K562 (cell line): ENCODE measurements at regions not wholly inside any gene's neighbourhood (a gene's known extent, or its start where the extent isn't known, plus 50 kb on each side); places are given as distances from the start of the nearest gene placed in this dataset.

Experiments used
- CREBBP ChIP-seq: IDR thresholded peaks from one replicate; pipeline ENCODE4 v1.6.1; 2012; ENCODE audit warnings: low read depth, mild to moderate bottlenecking, control low read depth, inconsistent platforms, low read length
- EP400 ChIP-seq: fragments of 450-650 bp; IDR thresholded peaks from 2 replicates; pipeline ENCODE4 v1.6.1; 2017; ENCODE audit warnings: antibody characterized with exemption, mild to moderate bottlenecking, moderate library complexity
- ETS1 ChIP-seq: conservative IDR thresholded peaks from 2 replicates; pipeline ENCODE4 v1.6.1; 2011; ENCODE audit warnings: low read depth, mild to moderate bottlenecking, low read length; ENCODE audit not compliant: control insufficient read depth
- FOXO4 ChIP-seq: fragments of 450-650 bp; formaldehyde crosslinking; IDR thresholded peaks from 2 replicates; pipeline ENCODE4 v1.4.0; 2020; ENCODE audit warnings: mild to moderate bottlenecking, moderate library complexity
- FUS ChIP-seq: fragments of 200-400 bp; formaldehyde crosslinking; optimal IDR thresholded peaks from 2 replicates; pipeline ENCODE3; 2017; ENCODE audit warnings: low read depth, low read length
- HIVEP1 ChIP-seq: fragments of 250-450 bp; sonication (Bioruptor Pico); IDR thresholded peaks from 2 replicates; pipeline ENCODE4 v1.4.0; 2020; ENCODE audit warnings: mild to moderate bottlenecking
- MECOM ChIP-seq: fragments of 250-450 bp; sonication (Bioruptor Pico); IDR thresholded peaks from 2 replicates; pipeline ENCODE4 v1.8.0; 2022; ENCODE audit warnings: inconsistent platforms
- POLR2H ChIP-seq: IDR thresholded peaks from 2 replicates; pipeline ENCODE4 v1.6.1; 2016; ENCODE audit warnings: missing genetic modification characterization, low read depth, mild to moderate bottlenecking, control low read depth, missing compliant biosample characterization, moderate library complexity
- RBM25 ChIP-seq: fragments of 200-400 bp; formaldehyde crosslinking; IDR thresholded peaks from 2 replicates; pipeline ENCODE4 v1.6.1; 2018; ENCODE audit warnings: low read length, low read depth, moderate library complexity; ENCODE audit not compliant: severe bottlenecking
- RFX5 ChIP-seq: IDR thresholded peaks from 2 replicates; pipeline ENCODE4 v1.6.1; 2011; ENCODE audit warnings: low read depth, mild to moderate bottlenecking, improper control_type of control experiment, low read length
- STAG1 ChIP-seq: sonication (generic); formaldehyde crosslinking; IDR thresholded peaks from 2 replicates; pipeline ENCODE4 v1.5.0; 2020; ENCODE audit warnings: missing genetic modification reagents, borderline replicate concordance
- STAT6 ChIP-seq: sonication (generic); formaldehyde crosslinking; IDR thresholded peaks from 2 replicates; pipeline ENCODE4 v1.8.1; 2023; ENCODE audit warnings: mild to moderate bottlenecking, missing genetic modification reagents
- ZNF239 ChIP-seq: fragments of 250-450 bp; sonication (Bioruptor Pico); IDR thresholded peaks from 2 replicates; pipeline ENCODE4 v1.4.0; 2020; ENCODE audit warnings: mild to moderate bottlenecking
- ZNF24 ChIP-seq: fragments of 450-650 bp; IDR thresholded peaks from 2 replicates; pipeline ENCODE4 v1.6.1; 2016
- ZNF384 ChIP-seq: IDR thresholded peaks from 2 replicates; pipeline ENCODE4 v1.6.1; 2012; ENCODE audit warnings: low read depth, low read length, improper control_type of control experiment
- ZNF436 ChIP-seq: fragments of 250-450, 450-650 bp; sonication (Bioruptor Pico); formaldehyde crosslinking; IDR thresholded peaks from 2 replicates; pipeline ENCODE4 v1.7.0; 2020; ENCODE audit warnings: mild to moderate bottlenecking
- ZNF561 ChIP-seq: fragments of 450-650 bp; formaldehyde crosslinking; conservative IDR thresholded peaks from 2 replicates; pipeline ENCODE4 v1.4.0; 2020; ENCODE audit warnings: mild to moderate bottlenecking, moderate library complexity
- ZNF766 ChIP-seq: fragments of 200-800 bp; sonication (Bioruptor generic); conservative IDR thresholded peaks from 2 replicates; pipeline ENCODE4 v1.6.1; 2016; ENCODE audit warnings: missing genetic modification characterization, missing compliant biosample characterization
- TF ChIP-seq, protein P1 (sequence below): fragments of 450-650 bp; IDR thresholded peaks from 2 replicates; pipeline ENCODE4 v1.6.1; 2016; ENCODE audit warnings: missing biosample characterization, missing genetic modification characterization
- TF ChIP-seq, protein P2 (sequence below): fragments of 450-650 bp; formaldehyde crosslinking; IDR thresholded peaks from 2 replicates; pipeline ENCODE4 v1.4.0; 2022; ENCODE audit warnings: mild to moderate bottlenecking, moderate library complexity
- TF ChIP-seq, protein P3 (sequence below): sonication (generic); formaldehyde crosslinking; IDR thresholded peaks from 2 replicates; pipeline ENCODE4 v1.8.1; 2023; ENCODE audit warnings: mild to moderate bottlenecking, missing genetic modification reagents, moderate library complexity

GRCh38 chr4:10285028-10285427 lies 168.4 kb upstream of the WDR1 start (continued):
- TF ChIP-seq, protein P1, sequence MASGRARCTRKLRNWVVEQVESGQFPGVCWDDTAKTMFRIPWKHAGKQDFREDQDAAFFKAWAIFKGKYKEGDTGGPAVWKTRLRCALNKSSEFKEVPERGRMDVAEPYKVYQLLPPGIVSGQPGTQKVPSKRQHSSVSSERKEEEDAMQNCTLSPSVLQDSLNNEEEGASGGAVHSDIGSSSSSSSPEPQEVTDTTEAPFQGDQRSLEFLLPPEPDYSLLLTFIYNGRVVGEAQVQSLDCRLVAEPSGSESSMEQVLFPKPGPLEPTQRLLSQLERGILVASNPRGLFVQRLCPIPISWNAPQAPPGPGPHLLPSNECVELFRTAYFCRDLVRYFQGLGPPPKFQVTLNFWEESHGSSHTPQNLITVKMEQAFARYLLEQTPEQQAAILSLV (tag): no peak
- no peak for TF ChIP-seq HIVEP1 (CRISPR knock-in tag)
- TF ChIP-seq STAT6 (CRISPR knock-in tag): no peak
- TF ChIP-seq RFX5: no peak
- TF ChIP-seq ZNF384: no peak
- TF ChIP-seq ZNF436: no peak
- no peak for TF ChIP-seq POLR2H (tag)
- no peak for TF ChIP-seq RBM25
- no peak for TF ChIP-seq FUS
- no peak for TF ChIP-seq ZNF239 (CRISPR knock-in tag)
- TF ChIP-seq, protein P2, sequence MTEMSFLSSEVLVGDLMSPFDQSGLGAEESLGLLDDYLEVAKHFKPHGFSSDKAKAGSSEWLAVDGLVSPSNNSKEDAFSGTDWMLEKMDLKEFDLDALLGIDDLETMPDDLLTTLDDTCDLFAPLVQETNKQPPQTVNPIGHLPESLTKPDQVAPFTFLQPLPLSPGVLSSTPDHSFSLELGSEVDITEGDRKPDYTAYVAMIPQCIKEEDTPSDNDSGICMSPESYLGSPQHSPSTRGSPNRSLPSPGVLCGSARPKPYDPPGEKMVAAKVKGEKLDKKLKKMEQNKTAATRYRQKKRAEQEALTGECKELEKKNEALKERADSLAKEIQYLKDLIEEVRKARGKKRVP (CRISPR knock-in tag): no peak
- no peak for TF ChIP-seq ZNF24
- TF ChIP-seq ZNF561 (CRISPR knock-in tag): no peak
- TF ChIP-seq ETS1: no peak
- no peak for TF ChIP-seq FOXO4 (CRISPR knock-in tag)
- TF ChIP-seq ZNF766: no peak
- TF ChIP-seq, protein P3, sequence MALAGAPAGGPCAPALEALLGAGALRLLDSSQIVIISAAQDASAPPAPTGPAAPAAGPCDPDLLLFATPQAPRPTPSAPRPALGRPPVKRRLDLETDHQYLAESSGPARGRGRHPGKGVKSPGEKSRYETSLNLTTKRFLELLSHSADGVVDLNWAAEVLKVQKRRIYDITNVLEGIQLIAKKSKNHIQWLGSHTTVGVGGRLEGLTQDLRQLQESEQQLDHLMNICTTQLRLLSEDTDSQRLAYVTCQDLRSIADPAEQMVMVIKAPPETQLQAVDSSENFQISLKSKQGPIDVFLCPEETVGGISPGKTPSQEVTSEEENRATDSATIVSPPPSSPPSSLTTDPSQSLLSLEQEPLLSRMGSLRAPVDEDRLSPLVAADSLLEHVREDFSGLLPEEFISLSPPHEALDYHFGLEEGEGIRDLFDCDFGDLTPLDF: no peak
- TF ChIP-seq MECOM (CRISPR knock-in tag): no peak
- no peak for TF ChIP-seq STAG1 (CRISPR knock-in tag)
- TF ChIP-seq CREBBP: no peak
- TF ChIP-seq EP400: no peak
